Superior temporal gyrus (tissue), 1 donor: ENCODE measurements at regions not wholly inside any gene's neighbourhood (a gene's known extent, or its start where the extent isn't known, plus 50 kb on each side); places are given as distances from the start of the nearest gene placed in this dataset.
"Not testable (repeated sequence)": the region's sequence is repeated elsewhere in the genome, so short reads cannot be mapped to it uniquely, and the experiment has no call there.

Experiments
- DNase-seq: peaks from one replicate; pipeline ENCODE4 v3.0.0-alpha.2; 2016; ENCODE audit errors: extremely low spot score

GRCh38 chr6:115631028-115631427, 429.7 kb downstream of the FRK start:
- DNase-seq: no peak

DNA sequence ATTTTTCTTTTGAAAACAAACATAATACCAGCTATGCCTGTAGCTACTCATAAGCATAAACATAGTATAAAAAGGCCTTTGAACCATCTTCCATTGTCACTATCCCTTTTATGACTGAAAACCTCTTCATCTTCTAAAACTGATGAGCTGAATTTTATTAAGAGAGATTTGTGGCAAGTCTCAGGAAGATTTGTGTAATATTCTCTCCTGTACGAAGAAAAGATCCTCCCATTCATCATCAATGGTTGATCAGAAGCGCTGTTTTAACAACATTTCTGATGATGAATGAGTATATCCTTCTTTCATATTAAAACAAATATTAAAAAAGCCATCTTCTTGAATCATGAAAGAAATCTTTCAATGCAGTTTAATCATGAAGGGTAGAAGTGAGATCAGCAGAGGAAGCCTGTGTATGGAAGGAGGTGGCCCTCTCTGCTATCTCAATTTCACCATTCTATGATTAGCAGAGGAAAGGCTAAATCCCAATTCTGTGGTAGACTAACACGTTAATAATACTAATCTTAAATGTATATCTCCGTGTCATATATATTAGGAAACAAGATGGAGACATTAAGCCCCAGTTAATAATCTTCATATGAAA, 430.2 kb downstream of the FRK start:
- no peak for DNase-seq

GRCh38 chr6:115629415-115629814, 431.3 kb downstream of the FRK start:
- no peak for DNase-seq

DNA sequence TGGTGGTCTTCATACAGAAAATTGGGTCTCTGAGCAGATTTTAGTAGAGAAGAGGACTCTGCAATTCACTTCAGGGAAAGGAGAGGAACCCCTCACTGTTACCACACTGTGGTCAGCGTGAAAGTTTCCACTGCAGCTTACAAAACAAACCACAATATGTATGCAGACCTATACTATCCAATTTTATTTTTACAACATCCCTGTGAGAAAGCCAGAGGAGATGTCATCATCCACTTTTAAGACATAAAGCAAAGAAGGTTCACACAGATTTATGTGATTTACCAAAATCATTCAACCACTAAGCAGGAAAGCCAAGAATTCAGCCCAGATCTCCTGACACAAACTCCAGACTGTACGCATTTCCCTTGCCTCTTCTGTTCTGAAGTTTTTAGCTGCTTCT, 442.4 kb downstream of the FRK start:
- DNase-seq: no peak

DNA sequence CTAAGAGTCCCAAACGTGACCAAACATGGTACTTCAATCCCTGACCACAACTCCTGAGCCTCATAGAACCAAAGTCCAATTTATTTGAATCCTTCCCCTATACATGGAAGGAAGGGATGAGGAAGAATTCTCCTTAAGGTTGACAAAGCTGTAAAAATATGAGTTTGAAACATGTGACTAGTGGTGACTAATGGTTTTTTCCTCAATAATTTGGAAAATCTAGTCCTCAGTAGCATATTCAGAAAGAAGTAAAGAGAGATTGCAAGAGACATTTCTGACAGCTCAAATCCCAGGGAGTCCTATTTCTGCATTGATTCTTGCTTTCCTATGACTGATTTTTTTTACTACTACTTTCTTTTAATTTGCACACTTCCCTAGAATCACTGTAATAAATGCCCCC, 443.7 kb downstream of the FRK start:
- DNase-seq: no peak

DNA sequence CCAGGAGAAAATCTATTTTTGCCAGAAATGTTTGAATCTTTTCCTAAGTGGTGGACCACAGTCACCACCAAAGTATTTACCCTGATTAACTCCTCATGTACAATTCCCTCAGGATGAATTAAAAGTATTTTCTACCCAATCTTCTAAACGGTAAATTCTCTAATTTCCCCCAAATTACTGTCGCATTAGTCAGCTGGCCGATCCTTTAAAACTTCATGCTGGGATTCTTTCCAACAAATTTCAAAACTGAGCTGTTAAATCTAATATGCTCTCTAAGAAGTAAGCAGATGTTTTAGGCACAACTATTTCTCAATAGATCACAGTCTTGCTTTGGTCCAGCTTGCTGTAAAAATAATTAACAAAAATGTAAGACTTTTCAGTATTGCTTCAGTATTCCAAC, 447.2 kb downstream of the FRK start:
- DNase-seq: no peak

DNA sequence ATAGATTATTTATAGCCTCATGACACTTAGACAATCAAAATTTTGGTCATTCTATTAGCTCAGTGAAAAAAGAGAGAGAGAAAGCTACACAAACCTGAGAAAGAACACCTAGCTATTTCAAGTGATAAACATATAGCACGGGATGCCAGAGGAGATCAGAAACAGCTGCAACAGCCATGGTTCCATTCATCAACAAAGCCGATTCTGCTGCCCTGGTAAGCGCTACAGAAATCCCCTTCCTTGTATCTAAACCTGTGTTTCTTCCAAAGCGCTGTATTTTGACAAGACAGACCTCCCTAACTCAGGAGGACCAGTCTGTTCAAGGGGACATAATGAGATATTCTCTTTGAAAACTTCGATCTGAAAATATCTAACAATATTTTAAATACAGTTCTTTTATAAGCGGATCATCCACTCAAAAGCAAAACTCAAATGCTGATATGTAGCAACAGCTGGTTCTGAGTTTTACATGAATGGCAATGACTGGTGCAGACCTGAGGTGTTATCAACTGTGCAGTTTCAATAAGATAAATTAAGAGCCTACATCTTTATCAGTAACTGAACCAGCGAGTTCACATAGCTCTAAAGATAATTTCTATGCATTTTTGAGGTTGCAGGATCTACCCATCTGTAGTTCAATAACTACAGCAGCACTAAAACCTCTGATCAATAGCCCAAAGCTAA, 447.8 kb downstream of the FRK start:
- no peak for DNase-seq

GRCh38 chr6:115612216-115612615, 448.5 kb downstream of the FRK start:
- no peak for DNase-seq

DNA sequence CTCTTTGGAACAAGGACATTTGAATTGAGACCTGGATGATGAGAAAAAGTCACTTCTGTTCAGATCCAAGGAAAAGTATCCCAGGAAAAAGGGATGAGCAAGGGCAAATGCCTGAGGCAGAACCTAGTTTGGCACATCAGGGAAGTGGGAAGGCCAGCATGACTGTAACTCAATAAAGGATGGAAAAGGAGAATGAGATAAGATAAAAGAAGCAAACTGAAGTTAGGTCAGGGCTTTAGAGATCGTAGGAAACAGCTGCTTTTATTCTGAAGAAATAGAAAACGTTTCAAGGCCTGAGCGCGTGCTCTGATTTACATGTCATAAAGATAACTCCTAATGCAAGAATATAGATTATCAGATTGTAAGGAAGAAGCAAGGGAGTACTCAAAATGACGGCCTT, 450.0 kb downstream of the FRK start:
- no peak for DNase-seq

GRCh38 chr6:115609111-115609510, 451.6 kb downstream of the FRK start:
- DNase-seq: no peak

DNA sequence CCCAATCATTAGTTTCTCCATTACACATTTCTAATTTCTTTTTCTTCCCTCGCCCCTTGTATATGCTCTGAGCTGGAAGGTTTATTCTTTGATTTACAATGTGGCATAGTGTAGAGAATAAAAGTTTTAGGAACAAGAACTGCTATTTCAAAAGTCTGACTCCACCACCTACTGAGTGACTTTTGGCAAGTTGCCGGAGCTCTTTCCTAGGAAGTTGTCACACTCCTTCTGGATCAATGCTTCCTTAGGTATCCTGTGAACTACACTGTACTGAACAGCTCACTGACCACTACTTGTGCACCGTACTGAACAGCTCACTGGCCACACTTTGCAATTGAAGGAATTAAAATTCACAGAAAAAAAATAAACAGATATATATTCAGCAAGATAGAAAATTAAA, 458.2 kb downstream of the FRK start:
- DNase-seq: no peak

DNA sequence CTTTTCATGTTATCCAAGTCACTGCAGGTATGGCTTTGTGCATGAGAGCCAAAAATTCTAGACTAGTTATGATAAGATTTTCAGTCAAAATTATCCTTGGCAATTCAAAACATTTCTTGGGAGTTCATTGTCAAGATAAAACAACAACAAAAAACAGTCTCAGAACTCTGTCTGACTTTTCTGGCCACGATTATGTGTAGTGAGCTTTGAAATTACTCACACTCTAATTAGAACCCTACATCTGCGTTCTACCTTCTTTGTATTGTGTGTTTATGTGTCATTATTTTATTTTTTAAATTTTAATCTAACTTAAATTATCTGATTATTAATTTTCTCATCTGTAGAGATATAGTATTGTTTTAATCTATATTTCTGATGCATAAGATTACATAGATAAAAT, 459.2 kb downstream of the FRK start:
- DNase-seq: no peak

DNA sequence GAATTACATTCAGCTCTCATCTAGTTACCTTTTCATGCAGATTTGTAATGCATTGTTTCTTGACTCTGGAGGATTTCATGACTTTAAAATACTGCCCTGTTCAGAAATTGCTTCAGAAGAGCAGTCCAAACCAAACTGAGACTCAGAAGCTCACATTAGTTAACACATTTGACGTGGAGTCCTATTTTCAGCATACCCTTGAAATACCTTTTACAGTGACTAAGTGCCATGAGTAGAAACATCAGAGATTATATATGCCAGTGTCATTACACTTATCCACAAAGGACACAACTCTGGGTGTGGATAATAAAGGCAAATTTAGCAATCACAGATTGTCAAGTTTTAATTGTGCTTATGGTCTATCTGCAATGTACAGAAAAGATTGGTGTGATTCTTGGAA, 459.6 kb downstream of the FRK start:
- no peak for DNase-seq

DNA sequence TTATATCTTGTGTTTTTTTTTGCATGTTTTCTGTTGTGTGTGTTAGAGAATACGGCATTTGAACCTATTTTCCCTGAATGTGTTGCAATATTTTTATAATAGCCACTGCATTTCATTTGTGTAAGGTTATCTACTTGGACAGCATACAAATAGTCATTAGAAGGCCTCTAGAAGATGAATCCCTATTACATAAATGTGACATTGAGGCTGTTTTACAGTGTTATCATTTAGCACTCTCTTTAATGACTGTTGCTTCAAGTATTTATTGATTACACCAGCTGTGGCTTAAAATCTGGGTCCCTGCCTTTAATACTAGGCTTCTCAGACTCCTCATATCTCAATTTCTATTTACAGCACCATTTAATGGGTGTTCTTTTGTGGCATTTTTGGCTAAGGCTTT, 465.8 kb downstream of the FRK start:
- no peak for DNase-seq

GRCh38 chr6:115592025-115592424, 468.7 kb downstream of the FRK start:
- no peak for DNase-seq

DNA sequence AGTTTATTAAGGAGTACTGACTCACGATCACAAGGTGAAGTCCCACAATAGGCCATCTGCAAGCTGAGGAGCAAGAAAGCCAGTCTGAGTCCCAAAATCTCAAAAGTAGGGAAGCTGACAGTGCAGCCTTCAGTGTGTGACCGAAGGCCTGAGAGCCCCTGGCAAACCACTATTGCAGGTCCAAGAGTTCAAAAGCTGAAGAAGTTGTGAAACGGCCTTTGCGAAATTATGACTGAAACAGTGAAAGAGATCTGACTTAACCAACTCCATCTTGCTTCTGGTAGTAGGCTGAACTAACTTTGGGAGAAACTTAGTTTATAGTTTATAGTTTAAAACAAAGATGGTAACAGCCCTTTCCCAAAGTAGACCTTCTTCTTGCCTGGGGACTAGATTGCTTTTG, 471.6 kb downstream of the FRK start:
- DNase-seq: not testable (repeated sequence)

- DNase-seq: no peak
Observed at GRCh38 chr6:115583290-115583689, 477.4 kb downstream of the FRK start.

GRCh38 chr6:115582386-115582785, 478.3 kb downstream of the FRK start:
- no peak for DNase-seq

DNA sequence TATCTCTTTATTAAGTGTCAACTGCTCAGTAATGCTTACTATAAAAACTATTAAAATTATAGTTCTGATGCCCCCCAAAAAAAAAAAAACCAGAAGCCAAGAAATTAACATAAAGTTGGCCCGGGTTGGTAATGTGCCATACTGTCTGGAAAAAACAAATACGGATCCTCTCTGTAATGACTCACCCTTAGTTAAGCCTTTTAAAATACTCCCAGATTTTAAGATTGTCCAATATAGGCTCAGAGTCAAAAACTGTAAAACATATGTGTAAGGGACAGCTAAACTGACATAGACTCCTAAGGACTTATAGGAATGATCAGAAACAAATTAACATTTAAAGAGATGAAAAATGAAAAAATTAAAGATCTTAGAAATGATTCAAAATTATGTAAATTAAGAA, 481.1 kb downstream of the FRK start:
- not testable (repeated sequence) for DNase-seq

DNA sequence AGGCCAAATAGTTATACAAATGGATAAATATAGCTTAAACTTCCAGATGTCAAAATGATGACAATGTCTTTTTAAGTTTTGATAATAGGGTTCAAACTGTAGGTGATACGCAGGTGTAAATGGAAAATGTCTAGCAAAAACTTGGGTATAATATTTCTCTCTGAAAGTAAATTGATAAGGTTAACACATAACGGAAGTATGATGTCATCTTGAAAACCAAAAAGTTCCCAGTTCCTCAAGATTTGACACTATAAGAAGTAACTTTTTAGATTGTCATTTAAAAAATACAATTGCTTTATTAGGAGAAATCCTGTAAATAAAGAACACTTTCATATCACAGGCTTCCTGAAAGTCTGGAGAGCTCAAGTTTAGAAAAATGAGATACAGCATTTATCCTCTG, 483.4 kb downstream of the FRK start:
- no peak for DNase-seq

GRCh38 chr6:115575285-115575684, 485.4 kb downstream of the FRK start:
- DNase-seq: no peak

DNA sequence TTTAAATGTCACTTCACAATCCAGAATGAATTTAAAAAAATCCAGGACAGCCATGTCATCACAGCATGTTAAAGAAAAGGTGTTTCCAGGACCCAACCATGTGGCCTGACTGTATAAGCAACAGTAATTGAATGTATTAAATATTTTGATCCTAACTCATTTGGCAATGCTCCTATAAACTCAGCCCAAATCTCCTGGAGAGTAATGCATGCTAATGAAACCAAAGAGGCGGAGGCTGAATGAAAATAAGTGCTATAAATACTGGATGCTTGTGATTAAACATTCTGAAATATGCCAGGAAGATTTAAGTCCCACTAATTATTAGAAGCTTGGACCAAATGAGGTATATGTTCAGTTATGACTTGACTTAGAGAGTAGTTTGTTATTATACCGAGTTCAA, 486.8 kb downstream of the FRK start:
- DNase-seq: no peak

GRCh38 chr6:115570331-115570730, 490.4 kb downstream of the FRK start:
- DNase-seq: no peak

GRCh38 chr6:115554060-115554459, 506.6 kb downstream of the FRK start:
- DNase-seq: no peak
